ENCODE measurements at regions not wholly inside any gene's neighbourhood (a gene's known extent, or its start where the extent isn't known, plus 50 kb on each side); places are given as distances from the start of the nearest gene placed in this dataset.

- no peak for TF ChIP-seq CTCF (IDR thresholded peaks at IDR 0.05)
- TF ChIP-seq POLR2A (IDR thresholded peaks at IDR 0.05), result no peak
Observed at GRCh38 chr2:129212299-129212958, 767.0 kb upstream of the RAB6C start.

All from thyroid gland (tissue), 4 donors.